ENCODE measurements at regions not wholly inside any gene's neighbourhood (a gene's known extent, or its start where the extent isn't known, plus 50 kb on each side); places are given as distances from the start of the nearest gene placed in this dataset.

GRCh38 chr17:13833921-13834320 lies 232.2 kb upstream of the HS3ST3A1 start:
- Histone ChIP-seq H3K27ac (no peak overlapping the region), H3K4me1 (no peaks in the 10 kb centered on the region), H3K9me3 (no peaks in the 10 kb centered on the region), H3K27me3 (ENCODE audit: insufficient read depth in 3 of 3, low read length in 2 of 3) (peaks cover 0 to 2% (median 0%) of the 10 kb centered on the region in 3 donors), H3K36me3 (ENCODE audit: insufficient read depth in 1 of 2, low read depth in 1 of 2) (no peaks in the 10 kb centered on the region), H3K4me3 (no peak overlapping the region)
- TF ChIP-seq CTCF (IDR thresholded peaks at IDR 0.05): no peak
- intact Hi-C loops (cut with DNase I): no loop called here
- ATAC-seq (no peak), DNase-seq (no peak)
- 79 to 91% (median 84%) methylated on average over 2 of the region's 2 CpGs for WGBS, 3 donors

GRCh38 chr17:13835151-13835550 lies 233.4 kb upstream of the HS3ST3A1 start:
- no peak for DNase-seq
- Histone ChIP-seq H3K36me3 (ENCODE audit: insufficient read depth in 1 of 2, low read depth in 1 of 2) (no peaks in the 10 kb centered on the region), H3K9me3 (no peaks in the 10 kb centered on the region), H3K27ac (no peak overlapping the region), H3K4me3 (no peak overlapping the region), H3K4me1 (no peaks in the 10 kb centered on the region), H3K27me3 (ENCODE audit: insufficient read depth in 3 of 3, low read length in 2 of 3) (no peaks in the 10 kb centered on the region)
- intact Hi-C loops (cut with DNase I): no loop called here
- TF ChIP-seq CTCF (IDR thresholded peaks at IDR 0.05): no peak
- ATAC-seq: no peak
- WGBS, 3 donors: 43 to 61% (median 55%) methylated on average over 2 of the region's 2 CpGs

- 90 to 92% (median 91%) methylated on average over 12 of the region's 12 CpGs for WGBS, 3 donors
- intact Hi-C loops (cut with DNase I): no loop called here
- no peak for ATAC-seq
- DNase-seq: no peak
- H3K27me3 ChIP-seq (ENCODE audit: insufficient read depth in 3 of 3, low read length in 2 of 3): no peaks in the 10 kb centered on the region
- H3K4me3 ChIP-seq: no peak overlapping the region
- no peak for TF ChIP-seq CTCF (IDR thresholded peaks at IDR 0.05)
- no peaks in the 10 kb centered on the region for H3K4me1 ChIP-seq
- no peaks in the 10 kb centered on the region for H3K9me3 ChIP-seq
- no peak overlapping the region for H3K27ac ChIP-seq
- no peaks in the 10 kb centered on the region for H3K36me3 ChIP-seq (ENCODE audit: insufficient read depth in 1 of 2, low read depth in 1 of 2)
These were observed 231.9 kb upstream of the COX10 start for GRCh38 chr17:13837417-13837816.

- ATAC-seq (no peak), DNase-seq (no peak)
- Histone ChIP-seq H3K9me3 (no peaks in the 10 kb centered on the region), H3K36me3 (ENCODE audit: insufficient read depth in 1 of 2, low read depth in 1 of 2) (no peaks in the 10 kb centered on the region), H3K4me3 (no peak overlapping the region), H3K27ac (no peak overlapping the region), H3K4me1 (no peaks in the 10 kb centered on the region), H3K27me3 (ENCODE audit: insufficient read depth in 3 of 3, low read length in 2 of 3) (no peaks in the 10 kb centered on the region)
- TF ChIP-seq CTCF (IDR thresholded peaks at IDR 0.05): no peak
- intact Hi-C loops (cut with DNase I): no loop called here
- WGBS, 3 donors: 41 to 53% (median 43%) methylated on average over 1 of the region's 1 CpG
These were observed 229.1 kb upstream of the COX10 start for GRCh38 chr17:13840254-13840653.

- no peak for TF ChIP-seq CTCF (IDR thresholded peaks at IDR 0.05)
- intact Hi-C loops (cut with DNase I): no loop called here
- Histone ChIP-seq H3K4me1 (no peaks in the 10 kb centered on the region), H3K9me3 (no peaks in the 10 kb centered on the region), H3K27ac (no peak overlapping the region), H3K36me3 (ENCODE audit: insufficient read depth in 1 of 2, low read depth in 1 of 2) (no peaks in the 10 kb centered on the region), H3K27me3 (ENCODE audit: insufficient read depth in 3 of 3, low read length in 2 of 3) (no peaks in the 10 kb centered on the region), H3K4me3 (no peak overlapping the region)
- no peak for ATAC-seq
- 62 to 63% (median 63%) methylated on average over 4 of the region's 4 CpGs for WGBS, 3 donors
- DNase-seq: no peak
These were observed 225.3 kb upstream of the COX10 start for GRCh38 chr17:13843862-13844635.

Measured in psoas muscle (tissue), 7 donors.